ENCODE measurements at regions not wholly inside any gene's neighbourhood (a gene's known extent, or its start where the extent isn't known, plus 50 kb on each side); places are given as distances from the start of the nearest gene placed in this dataset.
A peak's percentile ranks its signal among the peaks of the same experiment; 100 is the strongest.

GRCh38 chr3:137061186-137061585 lies 103.4 kb downstream of the IL20RB start:
- no peak for DNase-seq

DNA sequence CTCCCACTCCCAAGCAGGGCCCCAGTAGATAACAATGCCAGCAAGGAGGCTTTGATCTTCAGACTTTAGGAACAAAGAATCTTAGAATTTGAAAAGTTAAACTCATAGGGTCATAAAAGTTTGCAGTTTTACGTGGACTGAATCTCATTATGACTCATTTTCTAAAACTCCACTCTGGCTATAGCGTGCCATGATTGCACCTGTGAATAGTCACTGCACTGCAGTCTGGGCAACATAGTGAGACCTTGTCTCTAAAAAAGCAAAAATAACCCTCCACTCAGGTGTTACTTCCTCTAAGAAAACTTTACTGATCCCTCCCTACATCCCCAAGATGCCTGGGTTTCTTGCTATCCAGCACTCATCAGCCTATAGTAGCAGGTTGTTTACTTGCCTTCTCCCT lies 104.5 kb downstream of the IL20RB start:
- no peak for DNase-seq

GRCh38 chr3:137065381-137065780 lies 107.6 kb downstream of the IL20RB start:
- no peak for DNase-seq

DNA sequence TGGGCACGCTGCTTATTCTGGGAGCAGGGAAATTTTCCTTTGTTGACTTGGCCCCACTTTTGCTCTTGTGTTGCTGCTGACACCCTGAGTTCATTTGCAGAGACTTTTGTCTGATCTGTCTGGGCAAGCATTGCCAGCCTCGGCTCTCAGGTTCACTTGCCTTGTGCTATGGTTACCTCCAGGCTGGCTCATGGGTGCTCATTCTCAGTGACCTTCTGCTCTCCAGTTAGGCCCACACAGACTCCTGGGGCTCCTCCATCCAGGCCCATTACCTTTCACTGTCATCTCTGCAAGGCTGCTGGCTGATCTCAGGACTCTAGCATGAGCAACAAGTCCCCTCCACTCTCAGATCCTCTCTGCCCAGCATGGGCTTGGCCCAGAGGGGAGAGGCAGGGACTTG lies 108.3 kb downstream of the IL20RB start:
- DNase-seq = no peak

- DNase-seq = no peak
These were observed 113.3 kb downstream of the IL20RB start for GRCh38 chr3:137071104-137071503.

- DNase-seq = no peak
These were observed 117.2 kb downstream of the IL20RB start for GRCh38 chr3:137075020-137075419.

- no peak for DNase-seq
These were observed 120.3 kb downstream of the IL20RB start for GRCh38 chr3:137078040-137078439.

DNA sequence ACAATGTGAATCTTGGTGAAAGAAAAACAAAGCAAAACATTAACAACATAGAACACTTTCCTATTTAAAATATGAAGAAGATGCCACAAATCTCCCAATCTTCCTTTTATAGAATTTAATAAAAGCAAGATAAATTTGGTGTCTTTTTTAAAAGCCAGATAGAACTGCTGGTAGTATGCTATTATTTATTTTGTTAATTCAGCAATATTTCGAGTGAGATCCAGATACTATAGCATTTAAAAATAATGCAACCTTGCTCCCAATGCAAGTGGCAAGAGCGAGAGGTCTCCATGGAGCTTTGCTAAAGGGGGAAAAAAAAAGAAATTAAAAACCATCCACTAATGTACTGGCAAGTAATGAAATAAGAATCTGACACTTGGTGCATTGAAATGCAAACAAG lies 121.8 kb downstream of the IL20RB start:
- no peak for DNase-seq

DNA sequence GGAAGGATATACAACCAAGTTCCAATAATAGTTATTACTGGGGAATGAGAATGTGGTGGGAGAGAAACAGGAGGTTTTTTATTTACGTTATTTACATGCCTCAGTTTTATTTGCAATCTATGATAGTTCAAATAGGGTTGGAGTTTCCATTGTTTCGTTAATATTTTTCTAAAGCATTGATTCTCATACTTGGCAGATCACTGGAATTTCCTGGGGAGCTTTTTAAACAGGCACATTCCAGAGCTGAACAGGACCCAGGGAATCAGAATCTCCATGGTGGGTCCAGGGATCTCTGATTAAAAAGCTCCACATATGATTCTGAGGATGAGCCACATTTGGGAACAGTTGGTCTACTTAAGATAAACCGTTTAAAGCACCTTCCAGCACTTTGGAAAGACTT lies 123.9 kb downstream of the IL20RB start:
- no peak for DNase-seq

- no peak for DNase-seq
These were observed 125.0 kb downstream of the IL20RB start for GRCh38 chr3:137082763-137083162.

- no peak for DNase-seq
These were observed 125.5 kb downstream of the IL20RB start for GRCh38 chr3:137083332-137083731.

GRCh38 chr3:137084586-137084985 lies 126.8 kb downstream of the IL20RB start:
- DNase-seq = no peak

- DNase-seq = no peak
These were observed 139.6 kb downstream of the IL20RB start for GRCh38 chr3:137097386-137097785.

DNA sequence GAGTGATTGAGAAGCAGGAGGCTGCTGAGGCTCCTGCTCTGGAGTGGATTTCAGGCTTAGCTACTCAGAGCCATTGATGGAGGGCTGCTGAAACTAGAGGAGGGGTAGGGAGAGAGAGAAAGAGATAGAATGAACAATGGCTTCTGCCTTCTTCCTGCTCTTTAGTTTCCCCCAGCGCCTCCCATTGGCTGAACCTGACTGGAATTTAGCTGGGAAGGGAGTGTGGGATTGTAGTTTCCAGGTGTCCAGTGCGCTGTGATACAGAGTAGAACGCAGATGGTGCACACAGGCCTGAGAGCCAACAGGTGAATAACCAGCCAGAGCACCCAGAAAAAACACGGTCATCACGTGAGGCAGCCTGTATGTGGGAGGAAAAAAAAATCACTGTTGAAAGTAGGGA lies 140.1 kb downstream of the IL20RB start:
- DNase-seq = no peak

- peak; percentile 81 for DNase-seq
These were observed 141.8 kb downstream of the IL20RB start for GRCh38 chr3:137099364-137100219.

GRCh38 chr3:137100326-137100725 lies 142.5 kb downstream of the IL20RB start:
- no peak for DNase-seq

GRCh38 chr3:137103739-137104138 lies 146.0 kb downstream of the IL20RB start:
- DNase-seq = no peak

- peak; percentile 84 for DNase-seq
These were observed 147.6 kb downstream of the IL20RB start for GRCh38 chr3:137105277-137105977.

GRCh38 chr3:137106612-137107240 lies 148.9 kb downstream of the IL20RB start:
- DNase-seq = no peak

- DNase-seq = no peak
These were observed 151.1 kb downstream of the IL20RB start for GRCh38 chr3:137108699-137109440.

- DNase-seq = no peak
These were observed 152.7 kb downstream of the IL20RB start for GRCh38 chr3:137110392-137110996.

- DNase-seq = no peak
These were observed 153.7 kb downstream of the IL20RB start for GRCh38 chr3:137111497-137111896.

All from muscle of arm (tissue), 1 donor.